ENCODE measurements at regions not wholly inside any gene's neighbourhood (a gene's known extent, or its start where the extent isn't known, plus 50 kb on each side); places are given as distances from the start of the nearest gene placed in this dataset.

DNA sequence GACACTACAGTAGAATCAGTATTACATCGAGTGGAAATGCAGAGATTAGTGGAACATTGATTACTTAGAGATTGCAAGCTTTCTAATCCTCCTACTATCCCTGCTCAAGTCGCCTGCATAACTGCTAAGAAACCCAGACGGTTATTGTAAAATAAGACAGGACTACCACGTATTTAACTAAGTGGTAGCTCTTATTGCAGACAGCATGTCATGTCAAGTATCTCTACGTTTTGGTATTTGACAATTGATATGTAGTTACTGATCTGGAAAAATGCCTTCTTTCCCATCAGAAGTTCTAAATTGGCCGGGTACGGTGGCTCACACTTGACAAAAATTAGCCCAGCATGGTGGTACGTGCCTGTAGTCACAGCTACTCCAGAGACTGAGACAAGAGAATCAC, 404.1 kb downstream of the CBLN2 start:
- no peak overlapping the region for H3K27ac ChIP-seq (ENCODE audit: low read length)
- DNase-seq (no peak), ATAC-seq (no peak)
- H3K9me3 ChIP-seq (ENCODE audit: control insufficient read depth, low read length), result no peaks in the 10 kb centered on the region
- no peaks in the 10 kb centered on the region for H3K4me1 ChIP-seq (ENCODE audit: control insufficient read depth, insufficient read depth, low read length)
- intact Hi-C loops (cut with DNase I), result no loop called here
- H3K4me3 ChIP-seq (ENCODE audit: low read length), result no peak overlapping the region
- WGBS, result 73% methylated on average over 8 of the region's 8 CpGs
- H3K27me3 ChIP-seq (ENCODE audit: control insufficient read depth, insufficient read depth), result no peaks in the 10 kb centered on the region

- Histone ChIP-seq H3K27ac (ENCODE audit: low read length) (no peak overlapping the region), H3K27me3 (ENCODE audit: control insufficient read depth, insufficient read depth) (no peaks in the 10 kb centered on the region), H3K9me3 (ENCODE audit: control insufficient read depth, low read length) (no peaks in the 10 kb centered on the region), H3K4me3 (ENCODE audit: low read length) (no peak overlapping the region), H3K4me1 (ENCODE audit: control insufficient read depth, insufficient read depth, low read length) (no peaks in the 10 kb centered on the region)
- WGBS, result 58% methylated on average over 1 of the region's 1 CpG
- DNase-seq (no peak), ATAC-seq (no peak)
- intact Hi-C loops (cut with DNase I), result no loop called here
Measured at GRCh38 chr18:72128649-72129048, 415.5 kb downstream of the CBLN2 start.

DNA sequence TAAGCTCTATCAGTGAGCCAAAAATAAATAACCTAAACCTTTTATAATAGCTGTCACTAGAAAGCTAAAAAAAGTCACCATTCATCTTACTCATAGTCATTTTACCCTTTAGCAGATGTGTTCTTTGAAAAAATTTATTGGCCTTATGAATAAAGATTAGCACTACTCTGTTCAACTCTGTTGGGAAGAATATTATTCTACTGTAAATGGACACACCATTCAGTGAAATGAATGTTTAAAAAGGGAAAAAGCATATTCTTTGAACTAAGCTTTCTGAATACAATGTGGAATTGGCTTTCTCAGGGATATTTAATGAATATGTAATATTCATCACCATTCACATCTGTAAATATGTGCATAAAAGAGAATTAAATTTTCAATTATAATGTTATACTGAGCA, 422.0 kb downstream of the CBLN2 start:
- intact Hi-C loops (cut with DNase I), result no loop called here
- H3K4me3 ChIP-seq (ENCODE audit: low read length), result no peak overlapping the region
- H3K27me3 ChIP-seq (ENCODE audit: control insufficient read depth, insufficient read depth), result no peaks in the 10 kb centered on the region
- DNase-seq (no peak), ATAC-seq (no peak)
- H3K27ac ChIP-seq (ENCODE audit: low read length), result no peak overlapping the region
- H3K4me1 ChIP-seq (ENCODE audit: control insufficient read depth, insufficient read depth, low read length), result no peaks in the 10 kb centered on the region
- no peaks in the 10 kb centered on the region for H3K9me3 ChIP-seq (ENCODE audit: control insufficient read depth, low read length)

- 80% methylated on average over 7 of the region's 7 CpGs for WGBS
- Histone ChIP-seq H3K27me3 (ENCODE audit: control insufficient read depth, insufficient read depth) (no peaks in the 10 kb centered on the region), H3K4me3 (ENCODE audit: low read length) (no peak overlapping the region), H3K4me1 (ENCODE audit: control insufficient read depth, insufficient read depth, low read length) (no peaks in the 10 kb centered on the region), H3K27ac (ENCODE audit: low read length) (no peak overlapping the region), H3K9me3 (ENCODE audit: control insufficient read depth, low read length) (no peaks in the 10 kb centered on the region)
- no peak for ATAC-seq
- DNase-seq, result no peak
- intact Hi-C loops (cut with DNase I), result no loop called here
Measured at GRCh38 chr18:72119082-72119481, 425.1 kb downstream of the CBLN2 start.

DNA sequence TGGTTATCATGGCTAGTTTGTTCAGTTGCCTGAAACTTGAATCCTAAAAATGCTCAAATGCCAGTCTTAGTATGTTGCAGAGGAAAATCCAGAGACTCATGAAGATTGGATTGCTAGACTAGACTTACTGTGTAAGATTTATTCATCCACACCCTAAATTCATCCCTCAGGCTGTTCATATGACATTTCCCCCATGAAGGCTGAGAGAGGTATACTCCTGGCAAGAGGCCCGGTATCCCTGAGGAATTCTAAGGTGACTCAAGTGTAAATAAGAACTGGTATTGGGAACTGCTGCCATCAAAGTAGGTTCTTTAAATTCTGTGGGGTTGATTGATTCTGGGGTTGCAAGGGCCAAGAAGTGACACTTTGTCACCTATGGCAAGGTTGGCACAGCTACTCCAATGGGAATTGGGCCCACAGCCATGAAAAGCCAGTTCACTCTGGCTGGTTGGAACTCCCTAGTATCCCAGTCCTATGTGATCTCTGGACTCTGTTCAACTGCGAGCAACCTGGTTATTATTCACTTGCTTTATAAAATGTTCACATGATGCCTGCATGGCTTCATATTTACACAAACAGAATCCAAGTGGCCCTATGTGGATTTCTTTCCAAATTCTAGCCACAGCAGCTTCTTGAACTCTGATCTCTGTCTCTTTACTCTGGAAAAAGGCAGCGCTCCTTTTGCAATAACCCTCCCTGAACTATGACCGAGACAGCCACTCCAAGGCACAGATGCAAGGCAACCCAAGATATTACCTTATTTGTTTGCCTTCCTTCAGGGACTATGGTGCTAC, 429.1 kb downstream of the CBLN2 start:
- H3K27me3 ChIP-seq (ENCODE audit: control insufficient read depth, insufficient read depth), result no peaks in the 10 kb centered on the region
- no peak overlapping the region for H3K4me3 ChIP-seq (ENCODE audit: low read length)
- no peaks in the 10 kb centered on the region for H3K9me3 ChIP-seq (ENCODE audit: control insufficient read depth, low read length)
- 88% methylated on average over 4 of the region's 4 CpGs for WGBS
- no peaks in the 10 kb centered on the region for H3K4me1 ChIP-seq (ENCODE audit: control insufficient read depth, insufficient read depth, low read length)
- intact Hi-C loops (cut with DNase I), result no loop called here
- DNase-seq, result no peak
- H3K27ac ChIP-seq (ENCODE audit: low read length), result no peak overlapping the region
- ATAC-seq, result no peak

- DNase-seq, result no peak
- no peak for ATAC-seq
- no peak overlapping the region for H3K27ac ChIP-seq (ENCODE audit: low read length)
- H3K27me3 ChIP-seq (ENCODE audit: control insufficient read depth, insufficient read depth), result no peaks in the 10 kb centered on the region
- no peak overlapping the region for H3K4me3 ChIP-seq (ENCODE audit: low read length)
- H3K4me1 ChIP-seq (ENCODE audit: control insufficient read depth, insufficient read depth, low read length), result no peaks in the 10 kb centered on the region
- 30% methylated on average over 9 of the region's 9 CpGs for WGBS
- no peaks in the 10 kb centered on the region for H3K9me3 ChIP-seq (ENCODE audit: control insufficient read depth, low read length)
- intact Hi-C loops (cut with DNase I), result no loop called here
Measured at GRCh38 chr18:72107647-72108383, 436.3 kb downstream of the CBLN2 start.

GRCh38 chr18:72104851-72105250, 439.3 kb downstream of the CBLN2 start:
- intact Hi-C loops (cut with DNase I), result no loop called here
- WGBS, result 86% methylated on average over 4 of the region's 4 CpGs
- Histone ChIP-seq H3K27me3 (ENCODE audit: control insufficient read depth, insufficient read depth) (no peaks in the 10 kb centered on the region), H3K4me1 (ENCODE audit: control insufficient read depth, insufficient read depth, low read length) (no peaks in the 10 kb centered on the region), H3K4me3 (ENCODE audit: low read length) (no peak overlapping the region), H3K27ac (ENCODE audit: low read length) (no peak overlapping the region), H3K9me3 (ENCODE audit: control insufficient read depth, low read length) (no peaks in the 10 kb centered on the region)
- ATAC-seq (no peak), DNase-seq (no peak)

DNA sequence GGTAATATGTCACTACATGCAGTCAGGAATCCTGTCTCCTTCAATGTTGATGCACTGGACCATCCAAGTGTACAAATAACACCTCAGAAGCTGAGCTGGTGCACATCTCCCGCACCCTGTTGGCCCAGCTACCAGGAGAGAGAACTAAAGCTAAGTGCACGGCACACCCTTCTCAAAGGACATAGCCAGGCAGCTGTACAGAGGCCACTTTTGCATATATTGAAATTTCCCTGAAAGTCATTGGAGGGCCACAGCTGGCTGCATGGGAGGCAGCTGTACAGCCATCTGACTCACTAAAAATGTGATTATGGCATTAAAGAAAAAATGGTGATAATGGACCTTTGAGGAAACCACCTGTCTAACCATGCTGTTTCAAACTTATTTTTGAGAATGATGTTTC, 441.7 kb downstream of the CBLN2 start:
- no peak for DNase-seq

DNA sequence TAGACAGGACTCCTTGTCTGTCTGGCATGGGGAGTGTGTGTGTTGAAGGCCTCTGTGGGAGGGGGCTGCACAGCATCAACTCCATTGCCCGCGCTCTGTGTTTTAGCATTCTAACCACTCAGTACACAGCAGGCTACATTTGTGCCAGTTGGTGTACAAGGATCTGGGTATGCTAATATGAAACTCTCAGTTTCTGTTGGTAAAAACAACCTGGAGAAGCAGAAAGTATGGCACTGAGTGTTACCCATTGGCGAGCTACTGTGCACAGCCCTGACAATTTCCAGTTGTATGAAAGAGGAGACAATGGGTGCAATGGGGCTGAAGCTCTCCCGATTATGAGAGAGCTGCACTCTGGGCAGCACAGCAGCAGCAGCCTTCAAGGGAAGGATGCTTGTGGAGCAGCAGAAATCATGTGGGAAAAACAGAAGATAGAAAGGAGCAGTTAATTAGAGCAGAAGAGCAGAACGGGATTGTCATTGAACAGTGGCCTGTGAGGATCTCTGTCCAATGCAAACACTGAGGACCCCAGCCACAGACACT, 443.6 kb downstream of the CBLN2 start:
- ATAC-seq (no peak), DNase-seq (no peak)
- H3K9me3 ChIP-seq (ENCODE audit: control insufficient read depth, low read length), result no peaks in the 10 kb centered on the region
- intact Hi-C loops (cut with DNase I), result no loop called here
- H3K27ac ChIP-seq (ENCODE audit: low read length), result no peak overlapping the region
- 80% methylated on average over 5 of the region's 5 CpGs for WGBS
- H3K27me3 ChIP-seq (ENCODE audit: control insufficient read depth, insufficient read depth), result no peaks in the 10 kb centered on the region
- no peak overlapping the region for H3K4me3 ChIP-seq (ENCODE audit: low read length)
- H3K4me1 ChIP-seq (ENCODE audit: control insufficient read depth, insufficient read depth, low read length), result no peaks in the 10 kb centered on the region

More for the DNA sequence above, 441.7 kb downstream of the CBLN2 start:
- no peak overlapping the region for H3K27ac ChIP-seq (ENCODE audit: low read length)
- intact Hi-C loops (cut with DNase I), result no loop called here
- WGBS, result 42% methylated on average over 2 of the region's 2 CpGs
- no peaks in the 10 kb centered on the region for H3K9me3 ChIP-seq (ENCODE audit: control insufficient read depth, low read length)
- H3K4me1 ChIP-seq (ENCODE audit: control insufficient read depth, insufficient read depth, low read length), result no peaks in the 10 kb centered on the region
- no peak for ATAC-seq
- H3K27me3 ChIP-seq (ENCODE audit: control insufficient read depth, insufficient read depth), result no peaks in the 10 kb centered on the region
- H3K4me3 ChIP-seq (ENCODE audit: low read length), result no peak overlapping the region

GRCh38 chr18:72091369-72091768, 452.8 kb downstream of the CBLN2 start:
- H3K27ac ChIP-seq (ENCODE audit: low read length), result no peak overlapping the region
- DNase-seq (no peak), ATAC-seq (no peak)
- no peaks in the 10 kb centered on the region for H3K4me1 ChIP-seq (ENCODE audit: control insufficient read depth, insufficient read depth, low read length)
- WGBS, result 37% methylated on average over 5 of the region's 5 CpGs
- H3K9me3 ChIP-seq (ENCODE audit: control insufficient read depth, low read length), result no peaks in the 10 kb centered on the region
- H3K4me3 ChIP-seq (ENCODE audit: low read length), result no peak overlapping the region
- intact Hi-C loops (cut with DNase I), result no loop called here
- H3K27me3 ChIP-seq (ENCODE audit: control insufficient read depth, insufficient read depth), result no peaks in the 10 kb centered on the region

GRCh38 chr18:72089432-72089831, 454.7 kb downstream of the CBLN2 start:
- no peak for ATAC-seq

More at GRCh38 chr18:72089432-72089831, 454.7 kb downstream of the CBLN2 start:
- intact Hi-C loops (cut with DNase I), result no loop called here
- H3K9me3 ChIP-seq (ENCODE audit: control insufficient read depth, low read length), result no peaks in the 10 kb centered on the region
- 67% methylated on average over 3 of the region's 3 CpGs for WGBS
- H3K4me1 ChIP-seq (ENCODE audit: control insufficient read depth, insufficient read depth, low read length), result no peaks in the 10 kb centered on the region
- H3K27me3 ChIP-seq (ENCODE audit: control insufficient read depth, insufficient read depth), result no peaks in the 10 kb centered on the region
- no peak overlapping the region for H3K4me3 ChIP-seq (ENCODE audit: low read length)
- no peak for DNase-seq
- H3K27ac ChIP-seq (ENCODE audit: low read length), result no peak overlapping the region

All from right cardiac atrium (tissue), 5 donors.